ENCODE measurements at regions not wholly inside any gene's neighbourhood (a gene's known extent, or its start where the extent isn't known, plus 50 kb on each side); places are given as distances from the start of the nearest gene placed in this dataset.
A peak's percentile ranks its signal among the peaks of the same experiment; 100 is the strongest.

DNA sequence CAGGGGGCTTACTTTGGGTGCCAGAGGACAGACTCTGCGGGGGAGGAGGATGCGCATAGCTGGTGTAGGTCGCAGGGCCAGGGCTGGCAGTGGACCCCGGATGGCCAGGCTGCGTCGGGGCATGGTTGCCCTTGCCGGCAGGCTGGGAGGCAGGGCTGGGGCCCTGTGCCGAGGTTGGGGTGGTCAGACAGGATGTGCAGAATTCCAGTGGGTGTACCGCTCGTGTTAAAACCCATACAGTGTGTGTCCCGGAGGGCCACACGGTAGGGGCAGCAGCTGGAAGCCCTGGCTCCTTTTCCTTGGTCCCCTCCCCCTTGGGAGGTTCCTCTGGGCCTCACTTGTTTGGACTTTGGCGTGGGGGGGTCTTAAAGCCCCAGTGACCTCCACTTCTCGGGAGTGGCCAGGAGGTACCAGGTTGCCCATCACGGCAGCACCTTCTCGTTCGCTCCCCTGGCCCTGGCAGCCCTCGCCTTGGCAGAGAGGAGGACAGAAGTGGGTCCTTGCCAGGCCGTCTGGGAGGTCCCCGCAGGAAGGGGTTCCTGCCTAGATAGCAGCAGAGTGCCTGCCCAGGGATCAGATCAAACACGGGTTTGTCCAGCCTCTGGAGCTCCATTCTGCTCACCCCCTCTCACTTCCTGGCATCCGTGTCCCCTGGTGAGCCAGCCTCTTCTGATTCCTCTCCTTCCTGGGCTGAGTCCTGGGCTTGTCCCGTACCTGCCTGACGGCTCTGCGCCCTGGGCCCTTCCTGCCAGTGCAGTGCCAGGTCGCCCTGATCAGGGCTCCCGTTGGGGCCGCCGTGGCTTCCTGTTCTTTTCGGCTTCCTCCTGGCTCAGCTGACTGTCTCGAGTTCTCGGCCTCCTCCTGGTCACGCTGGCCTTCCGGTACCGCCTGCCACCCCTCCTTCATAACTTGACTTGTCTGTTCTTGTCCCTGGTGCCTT lies 56.7 kb upstream of the HGFAC start:
- no peak for DNase-seq

DNA sequence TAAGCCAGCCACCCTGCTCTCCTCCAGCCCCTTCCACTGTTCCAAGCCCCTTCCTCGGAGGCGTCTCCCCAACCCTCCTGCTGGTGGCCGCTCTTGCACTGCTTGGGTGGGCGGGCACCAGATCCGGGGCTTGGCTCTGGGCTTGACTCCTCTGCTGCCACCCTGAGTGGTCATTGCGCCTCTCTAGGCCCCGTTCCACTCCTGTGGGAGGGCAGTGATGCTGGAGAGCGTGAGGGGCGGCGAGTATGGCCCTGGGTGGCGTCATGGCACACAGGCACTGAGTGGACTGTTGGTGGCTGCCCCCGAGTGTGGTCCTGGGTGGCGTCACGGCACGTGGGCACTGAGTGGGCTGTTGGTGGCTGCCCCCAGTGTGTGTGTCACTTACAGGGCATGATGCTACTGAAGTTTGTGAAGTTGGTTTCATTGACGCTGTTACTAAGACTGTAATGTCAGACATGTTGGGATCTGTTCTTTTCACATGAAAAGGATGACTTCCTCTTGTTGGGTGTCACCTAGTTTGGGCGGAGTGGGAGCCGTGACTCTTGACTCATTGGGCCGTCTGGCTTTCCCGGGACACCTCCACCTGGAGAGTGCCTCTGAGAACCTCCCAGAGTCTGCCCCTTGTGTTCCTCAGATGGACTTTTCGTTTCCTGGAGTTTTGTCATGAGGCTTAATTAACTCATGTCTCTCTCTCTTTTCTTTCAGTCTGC lies 55.9 kb upstream of the HGFAC start:
- DNase-seq = no peak

DNA sequence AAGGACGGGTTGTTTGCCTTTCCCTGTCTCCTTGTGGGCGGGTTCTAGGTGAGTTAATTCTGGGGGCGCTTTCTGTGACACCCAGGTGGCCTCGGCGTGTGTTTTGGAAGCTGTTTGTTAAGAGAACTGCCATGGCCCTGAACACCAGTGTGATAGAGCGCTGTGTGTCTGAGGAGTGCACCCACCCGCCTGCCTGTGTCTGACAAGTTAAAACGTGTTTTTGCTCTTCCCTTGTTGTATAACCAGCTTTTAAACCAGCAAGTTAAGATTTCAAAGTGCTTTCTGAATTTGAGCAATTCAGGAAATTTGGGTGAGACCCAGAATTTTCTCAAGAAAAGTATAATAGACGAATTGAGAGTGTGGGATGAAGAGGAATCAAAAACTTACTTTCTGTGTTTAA lies 55.2 kb upstream of the HGFAC start:
- DNase-seq = no peak

DNA sequence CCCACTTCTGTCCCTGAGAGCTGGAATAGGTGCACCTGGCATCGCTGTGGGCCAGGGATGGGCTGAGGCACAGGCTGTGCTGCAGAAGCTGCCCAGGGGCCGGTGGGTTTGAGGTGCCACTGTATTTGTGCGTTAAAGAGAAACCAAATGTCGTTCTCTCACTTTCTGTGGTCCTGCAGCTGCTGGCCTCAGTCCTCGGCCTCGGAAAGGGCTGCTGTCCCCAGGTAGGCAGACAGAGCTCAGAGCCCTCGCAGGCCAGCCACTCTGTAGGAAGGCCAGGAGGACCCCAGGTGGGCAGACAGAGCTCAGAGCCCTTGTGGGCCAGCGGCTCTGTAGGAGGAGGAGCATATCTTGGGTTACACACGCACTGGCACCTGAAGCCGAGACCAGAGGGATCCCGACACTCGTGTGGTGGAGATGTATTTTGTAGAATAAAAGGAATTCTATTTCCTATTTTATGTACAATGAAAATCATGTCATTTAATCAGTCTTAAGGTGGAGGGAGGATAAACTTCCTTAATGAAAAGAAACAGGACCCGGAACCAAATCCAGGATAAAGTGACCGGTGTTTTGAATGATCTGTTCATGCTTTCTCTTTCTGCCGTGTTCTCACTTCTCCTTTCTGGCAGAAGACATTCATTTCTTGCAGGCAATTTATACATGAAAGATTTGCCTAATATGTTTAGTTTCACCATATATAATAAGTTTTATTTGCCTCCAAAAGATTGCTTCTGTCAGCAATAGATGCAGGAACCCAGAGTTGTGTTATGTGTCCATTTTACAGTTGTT lies 54.4 kb upstream of the HGFAC start:
- no peak for DNase-seq

DNA sequence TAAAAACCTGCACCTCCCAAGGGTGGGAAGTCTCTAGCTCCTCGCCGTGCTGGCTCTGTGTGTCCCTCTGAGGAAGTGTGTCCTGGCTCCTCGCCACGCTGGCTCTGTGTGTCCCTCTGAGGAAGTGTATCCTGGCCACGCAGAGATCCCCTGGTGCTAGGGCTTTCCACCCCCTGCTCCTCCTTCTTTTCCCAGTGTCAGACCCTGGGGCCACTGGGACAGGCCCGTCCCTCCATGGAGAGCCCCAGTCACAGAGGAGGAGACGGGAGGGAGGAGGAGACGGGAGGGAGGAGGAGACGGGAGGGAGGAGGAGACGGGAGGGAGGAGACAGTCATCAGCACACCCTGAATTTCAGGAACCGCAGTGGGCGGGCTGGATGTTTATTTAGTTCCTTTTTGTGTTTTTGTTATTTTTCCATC lies 53.8 kb upstream of the HGFAC start:
- DNase-seq = peak; percentile 30

DNA sequence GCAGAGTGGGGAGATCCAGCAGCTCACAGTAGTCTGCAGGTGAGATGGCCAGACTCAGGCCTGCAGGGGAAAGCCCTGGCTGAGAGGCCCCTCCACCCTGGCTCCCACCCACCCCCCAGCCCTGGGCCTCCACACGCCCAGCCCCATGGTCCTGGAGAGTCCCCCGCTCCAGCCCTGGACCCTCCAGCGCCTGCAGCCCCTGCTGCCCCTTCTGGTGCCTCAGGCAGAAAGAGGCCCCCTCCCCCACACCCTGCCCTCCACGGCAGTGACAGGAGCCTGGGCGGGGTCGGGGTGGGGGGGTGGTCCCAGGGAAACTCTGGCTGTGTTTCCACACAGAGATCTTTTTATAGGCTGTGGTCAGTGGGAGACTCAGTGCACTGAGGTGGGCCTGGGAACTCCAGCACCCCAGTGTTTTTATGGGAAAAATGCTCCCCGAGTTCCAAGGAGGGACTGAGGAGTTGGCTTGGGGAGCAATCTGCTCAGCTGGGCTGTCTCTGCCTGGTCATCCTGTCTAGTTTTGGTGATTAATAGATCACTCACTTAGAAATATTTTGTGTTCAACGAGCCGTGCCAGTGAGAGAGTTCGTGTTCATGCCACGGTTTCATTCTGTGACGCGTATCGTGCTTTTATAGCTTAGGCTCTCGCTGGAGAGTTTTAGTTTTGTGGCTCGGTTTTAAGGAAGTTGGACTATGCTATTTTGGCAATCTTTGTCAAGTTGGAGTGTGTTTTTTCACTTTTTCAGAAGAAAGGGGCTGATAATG lies 53.1 kb upstream of the HGFAC start:
- DNase-seq = peak; percentile 41

DNA sequence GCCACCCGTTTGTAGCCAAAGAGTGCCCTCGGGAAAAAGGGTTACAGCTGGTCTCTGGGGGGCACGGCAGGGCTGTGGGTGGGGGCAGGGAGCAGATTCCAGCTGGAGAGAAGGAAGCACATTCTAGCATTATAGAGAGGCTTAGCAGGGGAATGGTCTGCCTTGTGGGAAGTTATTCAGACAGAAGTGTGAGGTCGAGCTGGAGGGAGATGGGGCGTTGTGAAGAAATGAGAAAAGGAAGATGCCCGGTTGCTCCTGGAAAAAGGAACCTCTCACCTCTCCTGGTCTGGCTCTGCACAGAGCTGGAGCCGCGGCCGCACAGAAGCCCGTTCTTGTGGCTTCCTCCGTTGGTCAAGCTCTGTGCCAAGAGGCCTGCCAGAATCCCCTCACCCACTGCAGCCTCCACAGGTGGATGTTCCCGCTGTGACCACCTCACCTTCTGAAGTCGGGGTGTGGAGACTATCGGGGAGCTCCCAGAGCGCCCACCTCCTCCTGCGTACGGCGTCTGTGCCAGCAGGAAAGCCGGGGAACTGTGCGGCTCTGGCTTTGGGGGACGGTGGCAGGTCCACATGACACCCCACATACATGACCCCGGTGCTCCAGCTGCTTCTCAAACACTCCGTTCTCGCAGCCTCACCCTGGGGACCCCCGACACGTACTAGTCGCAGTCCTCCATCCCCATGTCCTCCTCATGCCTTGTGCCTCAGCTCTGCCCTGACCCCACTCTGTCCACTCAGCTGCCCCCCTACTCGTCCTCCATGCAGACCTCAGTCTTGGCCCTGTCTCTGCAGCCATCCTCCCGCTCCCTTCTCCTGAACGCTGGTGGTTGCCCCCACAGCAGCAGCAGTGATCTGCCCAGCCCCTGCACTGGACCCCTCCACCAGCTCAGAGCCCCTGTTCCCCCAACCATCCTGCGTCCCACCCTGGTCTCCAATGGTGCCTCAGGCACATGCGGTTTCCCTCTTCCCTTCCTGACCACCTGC lies 52.2 kb upstream of the HGFAC start:
- DNase-seq = no peak

DNA sequence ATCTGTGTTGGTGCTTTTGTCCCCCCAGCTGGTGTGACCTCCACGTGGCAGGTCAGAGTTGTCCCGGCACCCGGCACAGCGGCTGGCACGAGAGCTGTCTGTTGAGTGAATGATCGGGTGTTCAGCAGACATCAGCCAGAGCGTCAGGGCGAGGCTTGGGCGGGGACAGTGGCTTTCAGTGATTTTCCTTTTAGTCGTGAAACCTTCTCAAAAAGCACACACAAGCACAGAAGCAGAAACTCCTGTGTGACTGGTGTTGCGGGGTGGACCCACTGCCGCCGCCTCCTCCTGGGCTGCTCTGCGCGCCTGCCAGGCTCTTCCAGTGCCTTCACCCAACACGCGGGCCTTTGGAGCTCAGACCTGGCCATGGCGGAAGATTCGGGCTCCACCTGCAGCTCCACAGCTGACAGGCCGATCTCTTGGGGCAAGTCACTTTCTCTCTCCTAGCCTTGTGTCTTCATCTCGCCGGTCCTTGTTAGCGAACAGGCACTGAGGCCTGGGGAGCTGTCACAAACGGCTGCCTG lies 51.4 kb upstream of the HGFAC start:
- DNase-seq = no peak

DNA sequence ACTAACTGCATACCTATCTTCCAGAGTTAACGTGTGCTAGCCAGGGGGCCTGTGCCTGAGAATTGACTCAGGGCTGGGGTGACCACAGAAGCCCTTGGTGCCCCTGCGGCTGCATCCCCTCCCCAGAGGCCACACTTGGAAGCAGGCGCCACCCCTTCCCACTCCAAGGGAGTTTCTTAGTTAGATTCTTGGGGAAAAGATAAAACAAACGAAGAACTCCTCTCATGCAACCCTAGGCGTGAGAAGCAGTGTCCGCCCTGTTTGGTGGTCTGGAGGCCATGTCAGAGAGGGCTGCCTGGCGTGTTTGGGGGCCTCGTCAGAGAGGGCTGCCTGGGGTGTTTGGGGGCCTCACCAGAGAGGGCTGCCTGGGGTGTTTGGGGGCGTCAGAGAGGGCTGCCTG lies 50.3 kb upstream of the HGFAC start:
- DNase-seq = no peak

Data from GDM1 (cell line).